Suprapubic skin (tissue), 4 donors: ENCODE measurements at regions not wholly inside any gene's neighbourhood (a gene's known extent, or its start where the extent isn't known, plus 50 kb on each side); places are given as distances from the start of the nearest gene placed in this dataset.

Experiments
- DNase-seq, 2 donors: peaks; one replicate each; pipeline ENCODE4 v3.0.0-alpha.2; 2019; ENCODE audit warnings: low spot score in 2 of 2
- H3K27ac ChIP-seq: fragments of 200-600 bp; sonication (generic); one replicate; pipeline ENCODE4 v1.5.1; 2019
- H3K27me3 ChIP-seq: fragments of 200-600 bp; sonication (generic); one replicate; pipeline ENCODE4 v1.5.1; 2019
- H3K36me3 ChIP-seq: fragments of 200-600 bp; sonication (generic); one replicate; pipeline ENCODE4 v1.5.1; 2019
- H3K4me1 ChIP-seq: fragments of 200-600 bp; sonication (generic); one replicate; pipeline ENCODE4 v1.5.1; 2019
- H3K4me3 ChIP-seq: fragments of 200-600 bp; sonication (generic); one replicate; pipeline ENCODE4 v1.5.1; 2019; ENCODE audit warnings: mild to moderate bottlenecking
- H3K9me3 ChIP-seq: fragments of 200-600 bp; sonication (generic); one replicate; pipeline ENCODE4 v1.5.1; 2019
- EP300 ChIP-seq: sonication (generic); formaldehyde crosslinking; IDR thresholded peaks from one replicate; pipeline ENCODE4 v1.6.1; 2017; ENCODE audit warnings: antibody characterized with exemption
- POLR2A ChIP-seq, 2 donors: fragments of 450-650 bp; IDR thresholded peaks; one replicate each; pipeline ENCODE4 v1.6.1; 2017; ENCODE audit warnings: antibody characterized with exemption in 2 of 2, mild to moderate bottlenecking in 2 of 2, moderate library complexity in 2 of 2
- POLR2AphosphoS5 ChIP-seq, 3 donors: sonication (generic); formaldehyde crosslinking; IDR thresholded peaks; one replicate each; pipeline ENCODE4 v1.6.1; 2017; ENCODE audit warnings: antibody characterized with exemption in 3 of 3
- WGBS: methylation state at CpG from one replicate; pipeline ENCODE4 v1.1.5; 2018; 5-methylcytosine and 5-hydroxymethylcytosine counted together
- TF ChIP-seq, protein P1 (sequence below), 2 donors: fragments of 200-600 bp in 1 of 2; fragments of 450-650 bp in 1 of 2; sonication (generic) in 1 of 2; IDR thresholded peaks; one replicate each; pipeline ENCODE4 v1.5.1; 2016 to 2019; ENCODE audit warnings: antibody characterized with exemption in 2 of 2, mild to moderate bottlenecking in 1 of 2, moderate library complexity in 1 of 2

DNA sequence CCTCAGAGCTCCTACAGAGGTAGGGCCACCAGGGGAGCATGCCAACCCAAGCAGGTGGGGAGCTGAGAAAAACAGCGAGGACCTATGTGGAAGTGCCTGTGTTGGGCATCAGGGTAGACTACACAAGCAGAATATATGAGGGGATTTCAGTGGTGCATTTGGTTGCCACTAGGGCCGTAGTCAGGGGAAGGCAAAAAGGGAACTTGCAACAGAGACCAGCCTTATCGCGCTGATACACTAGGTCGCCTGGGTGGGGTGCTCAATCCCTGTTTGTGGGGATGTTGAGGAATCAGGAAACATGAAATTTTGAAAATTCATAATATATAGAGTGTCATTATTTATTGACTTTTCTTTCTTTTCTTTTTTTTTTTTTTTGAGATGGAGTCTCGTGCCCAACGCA lies 370.9 kb upstream of the PRR16 start:
- H3K36me3 ChIP-seq: no peaks in the 10 kb centered on the region
- 82% methylated on average over 7 of the region's 7 CpGs for WGBS
- no peak for DNase-seq
- no peaks in the 10 kb centered on the region for H3K9me3 ChIP-seq
- H3K27me3 ChIP-seq: no peaks in the 10 kb centered on the region
- no peak overlapping the region for H3K4me3 ChIP-seq
- no peak overlapping the region for H3K27ac ChIP-seq
- no peaks in the 10 kb centered on the region for H3K4me1 ChIP-seq
- TF ChIP-seq EP300 (no peak), POLR2AphosphoS5 (IDR thresholded peaks at IDR 0.05) (no peak), POLR2A (IDR thresholded peaks at IDR 0.05) (no peak)
- TF ChIP-seq, protein P1, sequence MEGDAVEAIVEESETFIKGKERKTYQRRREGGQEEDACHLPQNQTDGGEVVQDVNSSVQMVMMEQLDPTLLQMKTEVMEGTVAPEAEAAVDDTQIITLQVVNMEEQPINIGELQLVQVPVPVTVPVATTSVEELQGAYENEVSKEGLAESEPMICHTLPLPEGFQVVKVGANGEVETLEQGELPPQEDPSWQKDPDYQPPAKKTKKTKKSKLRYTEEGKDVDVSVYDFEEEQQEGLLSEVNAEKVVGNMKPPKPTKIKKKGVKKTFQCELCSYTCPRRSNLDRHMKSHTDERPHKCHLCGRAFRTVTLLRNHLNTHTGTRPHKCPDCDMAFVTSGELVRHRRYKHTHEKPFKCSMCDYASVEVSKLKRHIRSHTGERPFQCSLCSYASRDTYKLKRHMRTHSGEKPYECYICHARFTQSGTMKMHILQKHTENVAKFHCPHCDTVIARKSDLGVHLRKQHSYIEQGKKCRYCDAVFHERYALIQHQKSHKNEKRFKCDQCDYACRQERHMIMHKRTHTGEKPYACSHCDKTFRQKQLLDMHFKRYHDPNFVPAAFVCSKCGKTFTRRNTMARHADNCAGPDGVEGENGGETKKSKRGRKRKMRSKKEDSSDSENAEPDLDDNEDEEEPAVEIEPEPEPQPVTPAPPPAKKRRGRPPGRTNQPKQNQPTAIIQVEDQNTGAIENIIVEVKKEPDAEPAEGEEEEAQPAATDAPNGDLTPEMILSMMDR (IDR thresholded peaks at IDR 0.05): no peak

DNA sequence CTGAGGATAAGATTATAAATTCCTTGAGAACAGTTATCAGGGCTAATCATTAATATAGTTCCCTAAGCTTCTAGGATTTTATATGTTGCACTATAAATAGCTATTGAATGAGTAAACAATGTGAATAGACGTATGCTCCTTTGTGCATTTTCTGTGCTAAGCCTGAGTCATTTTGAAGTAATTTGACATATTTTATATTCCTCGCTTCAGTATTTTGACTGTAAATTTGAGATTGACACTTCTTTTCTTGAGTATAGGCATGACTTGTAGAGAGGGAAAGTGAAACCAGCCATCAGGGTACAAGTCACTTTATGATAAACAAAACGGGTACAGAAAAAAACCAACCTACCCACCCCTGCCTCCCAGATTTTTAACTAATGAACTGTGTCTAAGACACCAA lies 367.7 kb upstream of the PRR16 start:
- 58% methylated on average over 3 of the region's 3 CpGs for WGBS
- H3K27me3 ChIP-seq: no peaks in the 10 kb centered on the region
- no peaks in the 10 kb centered on the region for H3K36me3 ChIP-seq
- TF ChIP-seq POLR2AphosphoS5 (IDR thresholded peaks at IDR 0.05) (no peak), POLR2A (IDR thresholded peaks at IDR 0.05) (no peak), EP300 (no peak)
- TF ChIP-seq, protein P1 (IDR thresholded peaks at IDR 0.05): no peak
- H3K4me3 ChIP-seq: no peak overlapping the region
- no peaks in the 10 kb centered on the region for H3K4me1 ChIP-seq
- no peak for DNase-seq
- no peaks in the 10 kb centered on the region for H3K9me3 ChIP-seq
- no peak overlapping the region for H3K27ac ChIP-seq

DNA sequence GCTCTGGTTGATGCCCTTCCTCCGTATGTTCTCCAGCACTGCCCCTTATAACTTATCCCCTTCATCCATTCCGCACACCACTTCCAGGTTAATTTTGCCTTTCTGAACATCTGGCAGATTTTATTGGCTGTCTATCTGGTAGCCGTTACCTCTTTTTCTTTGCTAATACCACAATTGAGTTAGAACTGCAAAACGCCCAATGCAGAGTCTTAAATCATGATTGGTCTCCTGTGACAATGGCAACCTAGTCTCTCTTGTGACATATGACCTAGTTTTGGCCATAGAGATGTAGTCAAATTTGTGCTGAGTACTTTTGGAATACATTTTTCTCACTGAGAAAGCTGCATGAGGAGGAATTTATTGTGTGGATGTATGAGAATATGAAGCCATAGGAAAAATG lies 365.7 kb upstream of the PRR16 start:
- Histone ChIP-seq H3K4me3 (no peak overlapping the region), H3K4me1 (no peaks in the 10 kb centered on the region), H3K36me3 (no peaks in the 10 kb centered on the region), H3K27me3 (no peaks in the 10 kb centered on the region), H3K27ac (no peak overlapping the region), H3K9me3 (no peaks in the 10 kb centered on the region)
- no peak for DNase-seq
- TF ChIP-seq POLR2AphosphoS5 (IDR thresholded peaks at IDR 0.05) (no peak), EP300 (no peak), POLR2A (IDR thresholded peaks at IDR 0.05) (no peak)
- TF ChIP-seq, protein P1 (IDR thresholded peaks at IDR 0.05): no peak
- 42% methylated on average over 4 of the region's 4 CpGs for WGBS

DNA sequence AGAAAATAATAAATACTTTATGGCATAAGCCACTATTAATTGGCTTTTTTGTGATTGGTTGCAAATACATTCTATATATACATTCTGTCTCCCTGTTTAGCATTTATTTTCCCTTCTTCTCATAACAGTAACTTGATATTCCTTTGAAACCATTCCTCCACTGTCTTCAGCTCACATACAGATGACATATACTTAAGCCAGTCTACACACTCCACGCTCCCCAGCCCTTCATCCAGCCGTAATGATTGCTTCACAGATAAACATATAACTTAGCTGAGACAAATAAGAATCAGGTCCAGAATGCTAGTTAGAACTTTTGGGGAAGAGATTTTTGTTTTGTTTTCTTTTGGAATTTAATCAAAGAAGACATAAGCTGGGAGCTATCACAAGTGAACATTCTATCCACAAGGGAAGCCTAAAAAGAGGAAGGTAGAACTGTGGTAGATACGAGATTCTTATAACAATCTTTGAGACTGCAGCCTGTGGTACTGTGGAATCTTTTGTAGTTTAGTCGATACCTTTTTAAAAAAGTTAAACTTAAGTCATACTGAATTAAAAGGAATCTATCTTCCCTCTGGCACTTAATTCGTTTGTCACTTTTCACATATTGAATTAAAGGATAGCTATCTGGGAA lies 365.1 kb upstream of the PRR16 start:
- H3K9me3 ChIP-seq: no peaks in the 10 kb centered on the region
- H3K27me3 ChIP-seq: no peaks in the 10 kb centered on the region
- H3K36me3 ChIP-seq: no peaks in the 10 kb centered on the region
- no peak overlapping the region for H3K27ac ChIP-seq
- H3K4me1 ChIP-seq: no peaks in the 10 kb centered on the region
- no peak overlapping the region for H3K4me3 ChIP-seq
- DNase-seq: no peak
- WGBS: 69% methylated on average over 5 of the region's 5 CpGs
- TF ChIP-seq EP300 (no peak), POLR2A (IDR thresholded peaks at IDR 0.05) (no peak), POLR2AphosphoS5 (IDR thresholded peaks at IDR 0.05) (no peak)
- TF ChIP-seq, protein P1 (IDR thresholded peaks at IDR 0.05): no peak

DNA sequence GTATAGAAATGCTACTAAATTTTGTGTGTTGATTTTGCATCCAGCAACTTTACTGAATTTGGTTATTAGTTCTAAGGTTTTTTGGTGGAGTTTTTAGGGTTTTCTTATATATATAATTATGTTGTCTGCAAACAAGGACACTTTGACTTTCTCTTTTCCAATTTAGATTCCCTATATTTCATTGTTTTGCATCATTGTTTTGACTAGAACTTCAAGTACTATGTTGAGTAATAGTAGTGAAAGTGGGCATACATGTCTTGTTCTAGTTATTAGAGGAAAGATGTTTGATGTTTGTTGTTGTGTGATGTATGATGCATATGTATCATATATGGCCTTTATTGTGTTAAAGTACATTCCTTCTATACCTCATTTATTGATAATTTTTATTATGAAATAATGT lies 362.3 kb upstream of the PRR16 start:
- no peak for TF ChIP-seq POLR2AphosphoS5 (IDR thresholded peaks at IDR 0.05)
- no peak for TF ChIP-seq POLR2A (IDR thresholded peaks at IDR 0.05)
- TF ChIP-seq, protein P1 (IDR thresholded peaks at IDR 0.05): no peak
- TF ChIP-seq EP300: no peak
- Histone ChIP-seq H3K4me1 (no peaks in the 10 kb centered on the region), H3K4me3 (no peak overlapping the region), H3K27me3 (no peaks in the 10 kb centered on the region), H3K9me3 (no peaks in the 10 kb centered on the region), H3K27ac (no peak overlapping the region), H3K36me3 (no peaks in the 10 kb centered on the region)
- no peak for DNase-seq
